Ovary (tissue), 3 donors: ENCODE measurements at regions not wholly inside any gene's neighbourhood (a gene's known extent, or its start where the extent isn't known, plus 50 kb on each side); places are given as distances from the start of the nearest gene placed in this dataset.

Source experiments
- POLR2A ChIP-seq: fragments of 450-650 bp; IDR thresholded peaks from one replicate; pipeline ENCODE4 v1.6.1; 2017; ENCODE audit warnings: antibody characterized with exemption, mild to moderate bottlenecking, moderate library complexity
- TF ChIP-seq, protein P1 (sequence below), 3 donors: fragments of 450-650 bp in 2 of 3; fragments of 200-600 bp in 1 of 3; IDR thresholded peaks; one replicate each; pipeline versions ENCODE4 v1.5.1 to v1.8.0; 2016 to 2022; ENCODE audit warnings: antibody characterized with exemption in 3 of 3, mild to moderate bottlenecking in 1 of 3
- donor health status: DM: no; HTN: no; CAD: no.

- TF ChIP-seq POLR2A, result no peak
- TF ChIP-seq, protein P1, sequence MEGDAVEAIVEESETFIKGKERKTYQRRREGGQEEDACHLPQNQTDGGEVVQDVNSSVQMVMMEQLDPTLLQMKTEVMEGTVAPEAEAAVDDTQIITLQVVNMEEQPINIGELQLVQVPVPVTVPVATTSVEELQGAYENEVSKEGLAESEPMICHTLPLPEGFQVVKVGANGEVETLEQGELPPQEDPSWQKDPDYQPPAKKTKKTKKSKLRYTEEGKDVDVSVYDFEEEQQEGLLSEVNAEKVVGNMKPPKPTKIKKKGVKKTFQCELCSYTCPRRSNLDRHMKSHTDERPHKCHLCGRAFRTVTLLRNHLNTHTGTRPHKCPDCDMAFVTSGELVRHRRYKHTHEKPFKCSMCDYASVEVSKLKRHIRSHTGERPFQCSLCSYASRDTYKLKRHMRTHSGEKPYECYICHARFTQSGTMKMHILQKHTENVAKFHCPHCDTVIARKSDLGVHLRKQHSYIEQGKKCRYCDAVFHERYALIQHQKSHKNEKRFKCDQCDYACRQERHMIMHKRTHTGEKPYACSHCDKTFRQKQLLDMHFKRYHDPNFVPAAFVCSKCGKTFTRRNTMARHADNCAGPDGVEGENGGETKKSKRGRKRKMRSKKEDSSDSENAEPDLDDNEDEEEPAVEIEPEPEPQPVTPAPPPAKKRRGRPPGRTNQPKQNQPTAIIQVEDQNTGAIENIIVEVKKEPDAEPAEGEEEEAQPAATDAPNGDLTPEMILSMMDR (IDR thresholded peaks at IDR 0.05), result no peak
These were observed 430.5 kb upstream of the ANO3 start for GRCh38 chr11:25901415-25901814.
